Cardiac muscle cell (in vitro differentiated cells and primary cell): ENCODE measurements at regions not wholly inside any gene's neighbourhood (a gene's known extent, or its start where the extent isn't known, plus 50 kb on each side); places are given as distances from the start of the nearest gene placed in this dataset.

ENCODE experiments used
- DNase-seq, 2 donors: peaks; one replicate each; pipeline versions ENCODE4 v3.0.0 to v3.0.0-alpha.2; 2010 to 2017; ENCODE audit warnings: low read depth in 1 of 2, low spot score in 1 of 2
- H3K27ac ChIP-seq: fragments of 200-600 bp; sonication (generic); 2 replicates; pipeline ENCODE4 v1.5.1; 2016
- H3K27me3 ChIP-seq: fragments of 200-600 bp; sonication (generic); 2 replicates; pipeline ENCODE4 v1.6.0; 2016; ENCODE audit warnings: control low read depth
- H3K36me3 ChIP-seq: fragments of 200-600 bp; sonication (generic); 2 replicates; pipeline ENCODE4 v1.5.1; 2016; ENCODE audit warnings: control low read depth
- H3K4me1 ChIP-seq: fragments of 200-600 bp; sonication (generic); 2 replicates; pipeline ENCODE4 v1.8.1; 2017; ENCODE audit warnings: low read depth, mild to moderate bottlenecking, mixed run types
- H3K4me3 ChIP-seq: fragments of 200-600 bp; sonication (generic); 2 replicates; pipeline ENCODE4 v1.5.1; 2016; ENCODE audit warnings: mild to moderate bottlenecking
- H3K9me3 ChIP-seq: fragments of 200-600 bp; sonication (generic); 2 replicates; pipeline ENCODE4 v1.5.1; 2017; ENCODE audit warnings: low read depth, mild to moderate bottlenecking, control low read depth
- TF ChIP-seq, protein P1 (sequence below): IDR thresholded peaks from 2 replicates; pipeline ENCODE4 v1.5.1; 2012; ENCODE audit warnings: low read depth, mild to moderate bottlenecking, low read length

DNA sequence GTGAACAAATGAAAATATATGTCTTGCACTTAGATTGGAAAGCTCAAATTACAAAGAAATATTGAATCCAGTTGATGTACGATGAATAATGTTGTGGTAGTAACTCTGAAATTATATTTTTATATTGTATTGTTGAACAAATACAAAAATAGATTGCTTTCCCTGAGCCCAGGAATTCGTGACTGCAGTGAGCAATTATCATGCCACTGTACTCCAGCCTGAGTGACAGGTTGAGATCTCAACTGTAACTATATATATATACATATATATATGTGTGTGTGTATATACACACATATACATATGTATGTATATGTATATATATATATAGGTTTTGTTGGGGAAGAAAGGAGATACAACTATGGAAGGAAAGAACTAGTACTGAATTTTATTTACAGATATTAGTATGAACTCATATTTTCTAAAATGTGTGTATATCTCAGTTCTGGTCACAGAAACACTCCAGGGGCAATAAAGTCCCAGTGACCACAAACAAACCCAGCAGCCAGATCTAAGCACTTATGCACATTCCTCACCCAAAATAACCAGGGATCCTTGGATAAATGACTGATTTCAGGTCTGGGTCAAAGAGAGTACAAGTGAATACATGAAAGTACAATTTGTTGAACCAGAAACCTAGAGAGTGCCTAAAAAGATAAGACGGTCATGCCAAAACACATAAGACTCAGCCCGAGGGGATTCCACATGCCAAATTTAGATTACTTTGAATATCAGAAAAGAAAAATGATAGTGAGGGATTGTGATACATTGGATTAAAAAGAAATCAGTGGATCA, 146.3 kb downstream of the TMX3 start:
- Histone ChIP-seq H3K27me3 (no peaks in the 10 kb centered on the region), H3K4me1 (peaks cover 11% of the 10 kb centered on the region), H3K27ac (no peak overlapping the region), H3K9me3 (no peaks in the 10 kb centered on the region), H3K4me3 (no peak overlapping the region), H3K36me3 (no peaks in the 10 kb centered on the region)
- no peak for DNase-seq
- TF ChIP-seq, protein P1, sequence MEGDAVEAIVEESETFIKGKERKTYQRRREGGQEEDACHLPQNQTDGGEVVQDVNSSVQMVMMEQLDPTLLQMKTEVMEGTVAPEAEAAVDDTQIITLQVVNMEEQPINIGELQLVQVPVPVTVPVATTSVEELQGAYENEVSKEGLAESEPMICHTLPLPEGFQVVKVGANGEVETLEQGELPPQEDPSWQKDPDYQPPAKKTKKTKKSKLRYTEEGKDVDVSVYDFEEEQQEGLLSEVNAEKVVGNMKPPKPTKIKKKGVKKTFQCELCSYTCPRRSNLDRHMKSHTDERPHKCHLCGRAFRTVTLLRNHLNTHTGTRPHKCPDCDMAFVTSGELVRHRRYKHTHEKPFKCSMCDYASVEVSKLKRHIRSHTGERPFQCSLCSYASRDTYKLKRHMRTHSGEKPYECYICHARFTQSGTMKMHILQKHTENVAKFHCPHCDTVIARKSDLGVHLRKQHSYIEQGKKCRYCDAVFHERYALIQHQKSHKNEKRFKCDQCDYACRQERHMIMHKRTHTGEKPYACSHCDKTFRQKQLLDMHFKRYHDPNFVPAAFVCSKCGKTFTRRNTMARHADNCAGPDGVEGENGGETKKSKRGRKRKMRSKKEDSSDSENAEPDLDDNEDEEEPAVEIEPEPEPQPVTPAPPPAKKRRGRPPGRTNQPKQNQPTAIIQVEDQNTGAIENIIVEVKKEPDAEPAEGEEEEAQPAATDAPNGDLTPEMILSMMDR = no peak

DNA sequence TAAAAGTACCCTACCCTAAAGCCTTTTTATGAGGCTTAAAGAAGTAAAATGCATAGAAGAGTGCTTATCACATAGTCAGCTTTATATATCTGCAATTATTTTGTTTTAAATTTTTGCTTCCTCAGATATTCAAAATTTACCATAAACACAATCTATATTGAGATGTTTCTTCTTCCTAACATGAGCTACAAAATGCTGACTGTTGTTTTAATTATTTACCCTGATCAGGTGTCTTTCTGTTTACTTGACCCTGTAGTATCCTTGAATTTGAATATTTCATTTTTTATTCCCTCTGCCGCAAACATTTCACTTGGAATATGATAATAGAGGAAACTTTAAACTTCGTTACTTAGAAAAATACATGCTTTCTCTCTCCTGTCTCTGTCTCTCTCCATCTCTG, 147.9 kb downstream of the TMX3 start:
- Histone ChIP-seq H3K9me3 (no peaks in the 10 kb centered on the region), H3K27ac (no peak overlapping the region), H3K36me3 (no peaks in the 10 kb centered on the region), H3K27me3 (no peaks in the 10 kb centered on the region), H3K4me3 (no peak overlapping the region), H3K4me1 (peaks cover 11% of the 10 kb centered on the region)
- TF ChIP-seq, protein P1 = no peak
- DNase-seq = no peak

DNA sequence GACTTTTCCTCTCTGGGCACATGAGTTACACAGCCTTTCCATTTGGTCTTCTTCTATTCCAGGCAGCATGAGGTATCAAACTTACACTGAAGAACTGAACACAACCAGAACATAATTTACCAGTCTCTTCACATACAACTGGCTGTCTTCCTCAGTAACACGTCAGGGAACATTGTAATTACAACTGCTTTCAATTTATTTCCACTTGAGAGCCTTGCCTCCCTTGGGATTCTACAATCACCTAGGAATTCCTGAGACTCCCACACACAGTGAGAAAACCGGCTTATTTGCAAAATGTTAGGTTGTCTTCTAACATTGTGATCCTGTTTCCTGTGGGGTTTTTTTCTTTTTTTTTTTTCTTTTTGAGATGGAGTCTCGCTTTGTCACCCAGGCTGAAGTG, 149.9 kb downstream of the TMX3 start:
- H3K27ac ChIP-seq = no peak overlapping the region
- DNase-seq = peak in 1 of 2 donors; percentile 37
- TF ChIP-seq, protein P1 = no peak

DNA sequence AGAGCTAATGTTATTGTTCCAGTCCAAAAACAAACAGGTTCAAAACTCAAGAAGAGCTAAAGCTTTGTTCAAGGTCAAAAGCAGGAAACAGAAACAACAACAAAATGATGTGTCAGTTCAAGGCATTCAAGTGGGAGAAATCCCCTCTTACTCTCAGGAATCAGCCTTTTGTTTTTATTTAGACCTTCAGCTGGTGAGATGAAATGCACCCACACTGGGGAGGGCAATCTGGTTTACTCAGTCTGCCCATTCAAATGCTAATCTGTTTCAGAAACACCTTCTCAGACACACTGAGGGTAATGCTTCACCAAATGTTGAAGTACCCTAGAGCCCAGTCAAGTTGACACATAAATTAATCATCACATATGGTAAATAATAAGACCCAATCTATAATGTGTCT, 150.6 kb downstream of the TMX3 start:
- Histone ChIP-seq H3K9me3 (no peaks in the 10 kb centered on the region), H3K27ac (no peak overlapping the region), H3K4me1 (peaks cover 11% of the 10 kb centered on the region), H3K27me3 (no peaks in the 10 kb centered on the region), H3K4me3 (no peak overlapping the region), H3K36me3 (no peaks in the 10 kb centered on the region)
- DNase-seq = no peak
- TF ChIP-seq, protein P1 = no peak

More for the DNA sequence above, 149.9 kb downstream of the TMX3 start:
- no peak overlapping the region for H3K4me3 ChIP-seq
- H3K27me3 ChIP-seq = no peaks in the 10 kb centered on the region
- H3K4me1 ChIP-seq = peaks cover 11% of the 10 kb centered on the region
- H3K9me3 ChIP-seq = no peaks in the 10 kb centered on the region
- no peaks in the 10 kb centered on the region for H3K36me3 ChIP-seq

DNA sequence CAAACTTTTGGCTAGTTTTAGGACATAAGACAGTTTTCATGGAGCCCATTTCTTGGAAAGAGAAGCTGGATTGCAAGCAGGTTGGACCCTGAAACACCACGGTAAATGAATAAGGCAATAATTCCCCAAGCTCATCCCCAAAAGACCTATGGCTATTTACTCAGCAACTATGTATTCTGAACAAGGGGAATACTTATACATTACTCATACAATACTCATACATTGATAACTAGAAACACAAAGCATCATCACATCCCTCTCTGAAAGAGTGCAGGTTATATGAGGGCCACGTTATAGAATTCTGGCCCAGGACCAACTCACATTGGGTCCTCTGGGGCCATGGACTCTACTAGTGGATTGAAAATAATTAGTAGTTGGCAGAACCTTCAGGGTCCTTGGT, 154.8 kb downstream of the TMX3 start:
- DNase-seq = no peak
- Histone ChIP-seq H3K36me3 (no peaks in the 10 kb centered on the region), H3K27ac (no peak overlapping the region), H3K4me1 (no peaks in the 10 kb centered on the region), H3K9me3 (no peaks in the 10 kb centered on the region), H3K4me3 (no peak overlapping the region), H3K27me3 (no peaks in the 10 kb centered on the region)
- TF ChIP-seq, protein P1 = no peak
